AG04450 (cell line): ENCODE measurements at regions not wholly inside any gene's neighbourhood (a gene's known extent, or its start where the extent isn't known, plus 50 kb on each side); places are given as distances from the start of the nearest gene placed in this dataset.

Experiments used
- CTCF ChIA-PET: fragments of 300-600, 350-600 bp; formaldehyde crosslinking; extraction: SDS; loops from one replicate; lab custom pipeline; 2022; ENCODE audit warnings: antibody characterized with exemption, inconsistent platforms; lab: Charles Lee
- POLR2A ChIA-PET: fragments of 350-600 bp; formaldehyde crosslinking; extraction: SDS; loops from one replicate; lab custom pipeline; 2021; ENCODE audit warnings: antibody characterized with exemption, inconsistent platforms; lab: Yijun Ruan, JAX
- DNase-seq: peaks from one replicate; pipeline ENCODE4 v3.0.0-alpha.2; 2011; ENCODE audit warnings: low read depth, low spot score
- H3K27ac ChIP-seq: one replicate; pipeline ENCODE4 v1.5.1; 2012; ENCODE audit warnings: low read depth, low read length, control low read depth
- H3K27me3 ChIP-seq: one replicate; pipeline ENCODE4 v1.6.0; 2012; ENCODE audit warnings: low read length; ENCODE audit not compliant: control insufficient read depth, insufficient read depth
- H3K4me3 ChIP-seq: 2 replicates; pipeline ENCODE4 v1.5.1; 2011; ENCODE audit warnings: mild to moderate bottlenecking, low read depth, low read length, control low read depth
- H3K9me3 ChIP-seq: 2 replicates; pipeline ENCODE4 v1.5.1; 2012; ENCODE audit warnings: low read length; ENCODE audit not compliant: control insufficient read depth, insufficient read depth
- TF ChIP-seq, protein P1 (sequence below): IDR thresholded peaks from 2 replicates; pipeline ENCODE4 v1.5.1; 2011; ENCODE audit warnings: low read depth, low read length, control low read depth, inconsistent platforms

DNA sequence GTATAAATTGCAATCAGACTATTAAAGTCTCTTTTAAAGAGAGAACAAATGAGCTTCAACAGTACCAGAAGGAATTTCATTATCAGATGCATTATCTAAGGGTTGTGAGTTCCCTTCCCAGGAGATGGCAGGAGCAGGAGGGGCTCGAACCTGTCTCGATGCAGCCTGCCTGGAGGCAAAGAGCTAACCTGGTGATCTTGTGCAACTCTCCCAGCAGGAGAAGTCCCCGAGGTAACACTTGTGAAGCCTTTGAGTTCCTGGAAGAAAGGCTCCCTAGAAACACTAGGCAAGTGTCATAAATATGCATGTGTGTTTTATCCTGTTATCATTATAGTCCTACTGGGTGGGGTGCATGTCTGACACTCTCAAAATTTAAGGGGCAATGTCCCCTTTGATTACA lies 232.2 kb upstream of the ARID1B start:
- TF ChIP-seq, protein P1, sequence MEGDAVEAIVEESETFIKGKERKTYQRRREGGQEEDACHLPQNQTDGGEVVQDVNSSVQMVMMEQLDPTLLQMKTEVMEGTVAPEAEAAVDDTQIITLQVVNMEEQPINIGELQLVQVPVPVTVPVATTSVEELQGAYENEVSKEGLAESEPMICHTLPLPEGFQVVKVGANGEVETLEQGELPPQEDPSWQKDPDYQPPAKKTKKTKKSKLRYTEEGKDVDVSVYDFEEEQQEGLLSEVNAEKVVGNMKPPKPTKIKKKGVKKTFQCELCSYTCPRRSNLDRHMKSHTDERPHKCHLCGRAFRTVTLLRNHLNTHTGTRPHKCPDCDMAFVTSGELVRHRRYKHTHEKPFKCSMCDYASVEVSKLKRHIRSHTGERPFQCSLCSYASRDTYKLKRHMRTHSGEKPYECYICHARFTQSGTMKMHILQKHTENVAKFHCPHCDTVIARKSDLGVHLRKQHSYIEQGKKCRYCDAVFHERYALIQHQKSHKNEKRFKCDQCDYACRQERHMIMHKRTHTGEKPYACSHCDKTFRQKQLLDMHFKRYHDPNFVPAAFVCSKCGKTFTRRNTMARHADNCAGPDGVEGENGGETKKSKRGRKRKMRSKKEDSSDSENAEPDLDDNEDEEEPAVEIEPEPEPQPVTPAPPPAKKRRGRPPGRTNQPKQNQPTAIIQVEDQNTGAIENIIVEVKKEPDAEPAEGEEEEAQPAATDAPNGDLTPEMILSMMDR: no peak
- POLR2A ChIA-PET: no interaction called here
- Histone ChIP-seq H3K27me3 (no peaks in the 10 kb centered on the region), H3K4me3 (no peak overlapping the region), H3K27ac (no peak overlapping the region), H3K9me3 (no peaks in the 10 kb centered on the region)
- CTCF ChIA-PET: no interaction called here
- DNase-seq: no peak

DNA sequence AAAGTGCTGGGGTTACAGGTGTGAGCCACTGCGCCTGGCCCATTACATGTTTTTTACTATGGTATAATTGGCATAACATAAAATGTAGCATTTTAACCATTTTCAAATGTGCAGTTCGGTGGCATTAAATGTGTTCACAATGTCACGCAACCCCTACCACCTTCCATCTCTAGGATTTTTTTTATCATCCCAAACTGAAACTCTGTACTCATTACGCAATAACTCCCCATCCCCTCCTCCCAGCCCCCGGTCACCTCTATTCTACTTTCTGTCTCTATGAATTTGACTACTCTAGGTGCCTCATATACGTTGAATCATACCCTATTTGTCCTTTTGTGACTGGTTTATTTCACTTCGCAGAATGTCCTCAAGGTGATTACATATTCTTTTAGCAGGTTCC lies 233.1 kb upstream of the ARID1B start:
- ChIA-PET CTCF (no interaction called here), POLR2A (no interaction called here)
- Histone ChIP-seq H3K27ac (no peak overlapping the region), H3K9me3 (no peaks in the 10 kb centered on the region), H3K4me3 (no peak overlapping the region), H3K27me3 (no peaks in the 10 kb centered on the region)
- no peak for DNase-seq
- TF ChIP-seq, protein P1: no peak

- DNase-seq: no peak
- Histone ChIP-seq H3K27me3 (no peaks in the 10 kb centered on the region), H3K27ac (no peak overlapping the region), H3K9me3 (no peaks in the 10 kb centered on the region), H3K4me3 (no peak overlapping the region)
- TF ChIP-seq, protein P1: no peak
- POLR2A ChIA-PET: no interaction called here
- CTCF ChIA-PET: no interaction called here
Measured at GRCh38 chr6:156543431-156543830, 233.7 kb upstream of the ARID1B start.

- POLR2A ChIA-PET: no interaction called here
- Histone ChIP-seq H3K4me3 (no peak overlapping the region), H3K27me3 (no peaks in the 10 kb centered on the region), H3K27ac (no peak overlapping the region), H3K9me3 (no peaks in the 10 kb centered on the region)
- TF ChIP-seq, protein P1: no peak
- CTCF ChIA-PET: no interaction called here
- no peak for DNase-seq
Measured at GRCh38 chr6:156538875-156539660, 238.1 kb upstream of the ARID1B start.

DNA sequence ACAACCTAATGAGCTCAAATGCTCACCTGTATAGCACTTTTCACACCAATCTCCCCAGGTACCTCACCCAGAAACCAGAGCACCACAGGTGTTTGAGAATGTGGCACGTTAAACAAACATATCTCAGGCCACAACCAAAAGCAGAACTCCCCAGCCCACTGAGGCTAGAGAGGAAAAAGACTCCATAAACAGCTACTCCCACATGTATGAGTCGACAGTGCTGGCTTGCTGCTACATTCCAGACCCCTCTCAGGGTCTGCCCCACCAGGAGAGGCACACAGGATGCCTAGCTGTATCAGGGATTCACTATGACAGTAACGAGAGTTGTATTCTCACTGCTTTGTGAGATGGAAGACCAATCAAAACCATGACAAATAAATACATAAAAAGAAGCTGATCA lies 242.6 kb upstream of the ARID1B start:
- CTCF ChIA-PET: no interaction called here
- POLR2A ChIA-PET: no interaction called here
- Histone ChIP-seq H3K27ac (no peak overlapping the region), H3K4me3 (no peak overlapping the region), H3K27me3 (peaks cover 7% of the 10 kb centered on the region), H3K9me3 (no peaks in the 10 kb centered on the region)
- DNase-seq: no peak
- TF ChIP-seq, protein P1: no peak
